Myocyte (in vitro differentiated cells): ENCODE measurements at regions not wholly inside any gene's neighbourhood (a gene's known extent, or its start where the extent isn't known, plus 50 kb on each side); places are given as distances from the start of the nearest gene placed in this dataset. TPM values are rescaled to one million over a fixed set of nuclear protein-coding genes. Genes with fewer than 3 reads are reported as not detected.

Experiments
- microRNA-seq: library from miRNA; unstranded; fragments of <30 nt; microRNA quantifications from one replicate; pipeline ENCODE4, GENCODE V29; 2016

Small RNA genes in the stretch of these regions (microRNA-seq; reads per million reads assigned to microRNA genes)
- not detected for gene MIR8065
